ENCODE measurements at regions not wholly inside any gene's neighbourhood (a gene's known extent, or its start where the extent isn't known, plus 50 kb on each side); places are given as distances from the start of the nearest gene placed in this dataset.
"Not testable (repeated sequence)": the region's sequence is repeated elsewhere in the genome, so short reads cannot be mapped to it uniquely, and the experiment has no call there.

DNA sequence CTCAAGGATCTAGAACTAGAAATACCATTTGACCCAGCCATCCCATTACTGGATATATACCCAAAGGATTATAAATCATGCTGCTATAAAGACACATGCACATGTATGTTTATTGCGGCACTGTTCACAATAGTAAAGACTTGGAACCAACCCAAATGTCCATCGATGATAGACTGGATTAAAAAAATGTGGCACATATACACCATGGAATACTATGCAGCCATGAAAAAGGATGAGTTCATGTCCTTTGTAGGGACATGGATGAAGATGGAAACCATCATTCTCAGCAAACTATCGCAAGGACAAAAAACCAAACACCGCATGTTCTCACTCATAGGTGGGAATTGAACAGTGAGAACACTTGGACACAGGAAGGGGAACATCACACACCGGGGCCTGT is 80.7 kb upstream of the FOXN2 start:
- H3K36me3 ChIP-seq (ENCODE audit: control insufficient read depth, insufficient read depth, low read length); H3K9ac ChIP-seq (ENCODE audit: low read length); H3K27me3 ChIP-seq (ENCODE audit: control insufficient read depth, insufficient read depth, low read length); H3K4me3 ChIP-seq (ENCODE audit: low read length); H3K9me3 ChIP-seq (ENCODE audit: control insufficient read depth, low read length); H3K4me1 ChIP-seq (ENCODE audit: control insufficient read depth, insufficient read depth, low read length): not testable (repeated sequence)

DNA sequence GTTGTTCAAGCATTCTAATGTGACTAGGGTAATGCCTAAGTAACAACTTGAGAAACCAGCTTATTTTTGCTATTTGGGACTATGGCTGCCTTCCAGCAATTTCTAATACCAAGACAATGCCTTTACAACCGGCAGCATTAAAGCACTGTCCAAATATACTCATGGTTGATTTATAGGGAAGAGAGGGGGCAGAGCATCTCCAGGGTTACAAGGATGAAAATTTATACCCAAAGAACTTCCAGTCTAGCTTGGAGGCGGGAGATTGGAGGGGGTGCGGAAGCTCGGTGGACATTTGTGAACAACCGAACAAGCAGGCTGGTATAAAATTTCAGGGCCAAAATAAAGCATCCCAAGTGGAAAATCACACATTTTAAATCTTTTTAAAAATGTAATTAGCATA is 79.4 kb upstream of the FOXN2 start:
- H3K27me3 ChIP-seq (ENCODE audit: control insufficient read depth, insufficient read depth, low read length) = no peaks in the 10 kb centered on the region
- H3K36me3 ChIP-seq (ENCODE audit: control insufficient read depth, insufficient read depth, low read length) = no peaks in the 10 kb centered on the region

DNA sequence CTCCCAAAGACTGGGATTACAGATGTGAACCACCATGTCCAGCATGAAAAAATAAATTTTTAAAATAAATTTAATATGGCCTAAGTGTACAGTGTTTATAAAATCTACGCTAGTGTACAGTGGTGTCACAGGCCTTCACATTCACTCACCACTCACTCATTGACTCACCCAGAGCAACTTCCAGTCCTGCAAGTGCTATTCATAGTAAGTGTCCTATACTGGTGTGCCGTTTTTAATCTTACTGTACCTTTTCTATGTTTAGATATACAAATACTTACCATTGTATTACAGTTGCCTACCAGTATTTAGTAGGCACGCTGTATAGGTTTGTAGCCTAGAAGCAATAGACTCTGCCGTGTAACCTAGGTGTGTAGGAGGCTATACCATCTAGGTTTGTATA is 76.1 kb upstream of the FOXN2 start:
- Histone ChIP-seq H3K36me3 (ENCODE audit: control insufficient read depth, insufficient read depth, low read length) (no peaks in the 10 kb centered on the region), H3K9me3 (ENCODE audit: control insufficient read depth, low read length) (no peaks in the 10 kb centered on the region), H3K9ac (ENCODE audit: low read length) (no peak overlapping the region), H3K4me1 (ENCODE audit: control insufficient read depth, insufficient read depth, low read length) (no peaks in the 10 kb centered on the region), H3K4me3 (ENCODE audit: low read length) (no peak overlapping the region), H3K27me3 (ENCODE audit: control insufficient read depth, insufficient read depth, low read length) (no peaks in the 10 kb centered on the region)

More for the DNA sequence above, 79.4 kb upstream of the FOXN2 start:
- Histone ChIP-seq H3K4me1 (ENCODE audit: control insufficient read depth, insufficient read depth, low read length) (no peaks in the 10 kb centered on the region), H3K4me3 (ENCODE audit: low read length) (no peak overlapping the region), H3K9me3 (ENCODE audit: control insufficient read depth, low read length) (no peaks in the 10 kb centered on the region), H3K9ac (ENCODE audit: low read length) (no peak overlapping the region)

DNA sequence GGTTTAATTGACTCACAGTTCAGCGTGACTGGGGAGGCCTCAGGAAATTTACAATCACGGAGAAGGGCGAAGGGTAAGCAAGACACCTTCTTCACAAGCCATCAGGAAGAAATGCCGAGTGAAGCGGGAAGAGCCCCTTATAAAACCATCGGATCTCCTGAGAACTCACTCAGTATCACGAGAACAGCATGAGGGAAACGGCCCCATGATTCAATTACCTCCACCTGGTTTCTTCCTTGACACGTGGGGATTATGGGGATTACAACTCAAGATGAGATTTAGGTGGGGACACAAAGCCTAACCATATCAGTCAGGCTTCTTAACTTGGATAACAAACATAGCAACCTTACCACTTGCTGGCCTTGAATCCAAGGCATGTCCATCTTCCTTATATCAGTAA is 73.6 kb upstream of the FOXN2 start:
- Histone ChIP-seq H3K9ac (ENCODE audit: low read length) (no peak overlapping the region), H3K27me3 (ENCODE audit: control insufficient read depth, insufficient read depth, low read length) (no peaks in the 10 kb centered on the region), H3K4me3 (ENCODE audit: low read length) (no peak overlapping the region), H3K36me3 (ENCODE audit: control insufficient read depth, insufficient read depth, low read length) (no peaks in the 10 kb centered on the region), H3K9me3 (ENCODE audit: control insufficient read depth, low read length) (no peaks in the 10 kb centered on the region), H3K4me1 (ENCODE audit: control insufficient read depth, insufficient read depth, low read length) (no peaks in the 10 kb centered on the region)

DNA sequence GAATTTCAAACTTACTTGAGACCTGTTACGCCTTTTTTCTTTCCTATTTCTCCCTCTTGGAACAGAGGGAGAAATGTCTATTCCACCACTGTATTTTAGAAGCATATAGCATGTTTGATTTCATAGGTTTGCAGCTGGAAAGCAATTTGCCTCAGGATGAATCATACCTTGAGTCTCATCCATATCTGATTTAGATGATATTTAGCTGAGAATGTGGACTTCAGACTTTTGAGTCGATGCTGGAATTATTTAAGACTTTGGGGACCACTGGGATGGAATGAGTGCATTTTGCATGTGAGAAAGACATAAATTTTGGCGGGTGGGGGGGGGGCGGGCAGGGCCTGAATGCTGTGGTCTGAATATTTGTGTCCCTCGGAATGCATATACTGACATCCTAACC is 67.3 kb upstream of the FOXN2 start:
- Histone ChIP-seq H3K4me1 (ENCODE audit: control insufficient read depth, insufficient read depth, low read length) (peaks cover 7% of the 10 kb centered on the region), H3K36me3 (ENCODE audit: control insufficient read depth, insufficient read depth, low read length) (no peaks in the 10 kb centered on the region), H3K27me3 (ENCODE audit: control insufficient read depth, insufficient read depth, low read length) (no peaks in the 10 kb centered on the region), H3K9me3 (ENCODE audit: control insufficient read depth, low read length) (no peaks in the 10 kb centered on the region), H3K9ac (ENCODE audit: low read length) (no peak overlapping the region), H3K4me3 (ENCODE audit: low read length) (no peak overlapping the region)

DNA sequence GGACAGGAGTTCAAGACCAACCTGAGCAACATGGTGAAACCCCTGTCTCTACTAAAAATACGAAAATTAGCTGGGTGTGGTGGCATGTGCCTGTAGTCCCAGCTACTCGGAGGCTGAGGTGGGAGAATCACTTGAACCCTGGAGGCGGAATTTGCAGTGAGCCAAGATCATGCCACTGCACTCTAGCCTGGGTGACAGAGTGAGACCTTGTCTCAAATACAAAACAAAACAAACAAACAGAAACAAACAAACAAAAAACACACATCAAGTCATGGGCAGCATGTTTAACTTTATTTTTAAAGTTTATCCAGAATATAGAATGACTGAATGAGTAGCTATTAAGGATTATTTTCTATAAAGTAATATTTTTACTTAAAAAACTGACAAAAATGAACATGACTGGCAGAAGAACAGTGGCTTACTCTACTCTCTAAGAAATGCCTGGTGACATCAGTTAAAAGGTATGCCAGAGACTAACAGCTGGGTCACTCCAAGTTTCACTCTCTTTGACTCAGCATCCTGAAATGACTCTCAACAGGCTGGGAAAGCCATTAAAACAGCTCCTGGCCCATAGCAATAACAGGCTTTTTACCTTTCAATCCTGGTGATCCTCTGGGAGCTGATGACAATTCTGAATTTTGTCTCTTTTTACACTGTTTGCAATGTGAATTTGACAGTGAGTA is 66.1 kb upstream of the FOXN2 start:
- H3K27me3 ChIP-seq (ENCODE audit: control insufficient read depth, insufficient read depth, low read length) = no peaks in the 10 kb centered on the region
- H3K9me3 ChIP-seq (ENCODE audit: control insufficient read depth, low read length) = no peaks in the 10 kb centered on the region
- H3K36me3 ChIP-seq (ENCODE audit: control insufficient read depth, insufficient read depth, low read length) = no peaks in the 10 kb centered on the region
- no peak overlapping the region for H3K4me3 ChIP-seq (ENCODE audit: low read length)
- H3K4me1 ChIP-seq (ENCODE audit: control insufficient read depth, insufficient read depth, low read length) = peaks cover 7% of the 10 kb centered on the region
- H3K9ac ChIP-seq (ENCODE audit: low read length) = no peak overlapping the region

DNA sequence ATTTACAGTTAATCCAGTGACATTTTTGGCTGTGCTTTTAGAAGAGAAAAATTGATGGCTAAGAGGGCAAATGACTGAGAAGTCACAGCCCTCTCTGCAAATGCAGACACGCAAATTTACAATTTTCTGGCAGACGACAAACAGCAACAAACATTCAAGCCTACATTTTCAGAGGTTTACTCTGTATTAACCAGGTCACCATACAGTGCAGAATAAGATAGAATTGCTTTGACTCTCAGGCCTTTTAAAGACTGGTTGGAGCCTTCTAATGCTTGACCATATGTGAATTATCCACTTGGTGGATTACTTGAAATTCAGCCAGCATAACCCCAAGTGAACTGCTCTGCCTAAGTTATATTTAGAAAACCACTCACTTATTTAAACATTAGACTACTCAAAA is 65.5 kb upstream of the FOXN2 start:
- no peaks in the 10 kb centered on the region for H3K9me3 ChIP-seq (ENCODE audit: control insufficient read depth, low read length)
- no peaks in the 10 kb centered on the region for H3K27me3 ChIP-seq (ENCODE audit: control insufficient read depth, insufficient read depth, low read length)
- no peak overlapping the region for H3K4me3 ChIP-seq (ENCODE audit: low read length)
- H3K9ac ChIP-seq (ENCODE audit: low read length) = no peak overlapping the region
- H3K4me1 ChIP-seq (ENCODE audit: control insufficient read depth, insufficient read depth, low read length) = peaks cover 7% of the 10 kb centered on the region
- no peaks in the 10 kb centered on the region for H3K36me3 ChIP-seq (ENCODE audit: control insufficient read depth, insufficient read depth, low read length)

DNA sequence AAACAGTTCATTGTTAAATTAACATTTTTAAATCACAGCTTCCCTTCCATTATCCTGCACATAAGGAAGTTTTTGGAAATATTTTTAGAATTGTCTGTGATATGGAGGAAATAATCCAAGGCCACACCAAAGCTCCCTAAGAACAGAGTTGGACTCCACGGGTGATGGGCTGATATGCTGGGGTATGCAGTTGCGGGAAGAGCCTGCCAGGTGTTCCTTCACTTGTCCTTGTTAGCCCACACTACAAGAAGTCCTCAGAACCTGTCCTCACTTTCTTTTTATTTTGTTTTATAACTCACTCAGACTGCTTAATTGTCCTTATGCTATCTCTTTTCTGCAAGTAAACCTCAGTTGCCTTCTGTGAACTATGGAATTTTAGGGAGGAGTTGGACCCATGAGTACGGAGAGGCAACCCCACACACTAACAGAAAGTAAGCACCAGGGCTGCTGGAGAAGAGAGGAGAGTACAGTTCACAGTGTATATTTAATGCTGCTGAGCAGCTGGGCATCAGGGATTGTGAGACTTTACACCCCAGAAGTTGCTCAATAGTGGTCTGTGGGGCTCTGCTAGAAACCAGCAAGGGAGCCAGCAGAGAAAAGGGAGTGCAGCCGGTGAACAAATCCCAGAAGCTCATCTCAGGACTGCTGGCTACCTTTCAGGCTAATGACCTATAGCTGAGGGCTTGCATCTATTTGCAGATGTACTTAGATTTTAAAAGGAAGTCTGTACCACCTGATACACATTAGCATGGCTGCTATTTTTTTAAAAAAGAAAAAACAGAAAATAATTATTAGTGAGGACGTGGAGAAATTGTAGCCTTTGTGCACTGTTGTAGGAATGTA is 64.6 kb upstream of the FOXN2 start:
- H3K4me3 ChIP-seq (ENCODE audit: low read length) = no peak overlapping the region
- peaks cover 7% of the 10 kb centered on the region for H3K4me1 ChIP-seq (ENCODE audit: control insufficient read depth, insufficient read depth, low read length)
- H3K9ac ChIP-seq (ENCODE audit: low read length) = no peak overlapping the region
- H3K36me3 ChIP-seq (ENCODE audit: control insufficient read depth, insufficient read depth, low read length) = no peaks in the 10 kb centered on the region
- H3K27me3 ChIP-seq (ENCODE audit: control insufficient read depth, insufficient read depth, low read length) = no peaks in the 10 kb centered on the region
- H3K9me3 ChIP-seq (ENCODE audit: control insufficient read depth, low read length) = no peaks in the 10 kb centered on the region

DNA sequence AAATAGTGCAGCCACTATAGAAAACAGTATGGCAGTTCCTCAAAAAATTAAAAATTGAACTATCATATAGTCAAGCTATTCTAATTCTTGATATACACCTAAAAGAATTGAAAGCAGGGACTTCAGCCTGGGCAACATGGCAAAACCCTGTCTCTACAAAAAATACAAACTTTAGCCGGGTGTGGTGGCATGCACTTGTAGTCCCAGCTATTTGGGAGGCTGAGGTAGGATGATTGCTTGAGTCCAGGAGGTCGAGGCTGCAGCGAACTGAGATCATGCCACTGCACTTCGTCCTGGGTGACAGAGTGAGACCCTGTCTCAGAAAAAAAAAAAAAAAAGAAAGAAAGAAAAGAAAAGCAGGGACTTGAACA is 64.0 kb upstream of the FOXN2 start:
- Histone ChIP-seq H3K4me1 (ENCODE audit: control insufficient read depth, insufficient read depth, low read length) (peaks cover 7% of the 10 kb centered on the region), H3K36me3 (ENCODE audit: control insufficient read depth, insufficient read depth, low read length) (no peaks in the 10 kb centered on the region), H3K9ac (ENCODE audit: low read length) (no peak overlapping the region), H3K9me3 (ENCODE audit: control insufficient read depth, low read length) (no peaks in the 10 kb centered on the region), H3K27me3 (ENCODE audit: control insufficient read depth, insufficient read depth, low read length) (no peaks in the 10 kb centered on the region), H3K4me3 (ENCODE audit: low read length) (no peak overlapping the region)

DNA sequence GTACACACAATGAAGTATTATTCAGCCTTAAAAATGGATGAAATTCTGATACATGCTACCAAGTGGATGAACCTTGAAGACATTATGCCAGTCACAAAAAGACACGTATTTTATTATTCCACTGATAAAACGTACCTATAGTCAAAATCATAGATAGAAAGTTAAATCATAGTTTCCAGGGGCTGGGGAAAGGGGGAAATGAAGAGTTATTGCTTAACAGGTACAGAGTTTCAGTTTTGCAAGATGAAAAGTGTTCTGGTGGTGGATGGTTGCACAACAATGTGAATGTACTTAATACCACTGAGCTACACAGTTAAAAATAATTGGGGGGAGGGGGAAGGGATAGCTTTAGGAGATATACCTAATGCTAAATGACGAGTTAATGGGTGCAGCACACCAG is 63.5 kb upstream of the FOXN2 start:
- H3K9ac ChIP-seq (ENCODE audit: low read length) = no peak overlapping the region
- no peaks in the 10 kb centered on the region for H3K36me3 ChIP-seq (ENCODE audit: control insufficient read depth, insufficient read depth, low read length)
- H3K4me1 ChIP-seq (ENCODE audit: control insufficient read depth, insufficient read depth, low read length) = peaks cover 7% of the 10 kb centered on the region
- no peaks in the 10 kb centered on the region for H3K27me3 ChIP-seq (ENCODE audit: control insufficient read depth, insufficient read depth, low read length)
- H3K9me3 ChIP-seq (ENCODE audit: control insufficient read depth, low read length) = no peaks in the 10 kb centered on the region
- H3K4me3 ChIP-seq (ENCODE audit: low read length) = no peak overlapping the region

DNA sequence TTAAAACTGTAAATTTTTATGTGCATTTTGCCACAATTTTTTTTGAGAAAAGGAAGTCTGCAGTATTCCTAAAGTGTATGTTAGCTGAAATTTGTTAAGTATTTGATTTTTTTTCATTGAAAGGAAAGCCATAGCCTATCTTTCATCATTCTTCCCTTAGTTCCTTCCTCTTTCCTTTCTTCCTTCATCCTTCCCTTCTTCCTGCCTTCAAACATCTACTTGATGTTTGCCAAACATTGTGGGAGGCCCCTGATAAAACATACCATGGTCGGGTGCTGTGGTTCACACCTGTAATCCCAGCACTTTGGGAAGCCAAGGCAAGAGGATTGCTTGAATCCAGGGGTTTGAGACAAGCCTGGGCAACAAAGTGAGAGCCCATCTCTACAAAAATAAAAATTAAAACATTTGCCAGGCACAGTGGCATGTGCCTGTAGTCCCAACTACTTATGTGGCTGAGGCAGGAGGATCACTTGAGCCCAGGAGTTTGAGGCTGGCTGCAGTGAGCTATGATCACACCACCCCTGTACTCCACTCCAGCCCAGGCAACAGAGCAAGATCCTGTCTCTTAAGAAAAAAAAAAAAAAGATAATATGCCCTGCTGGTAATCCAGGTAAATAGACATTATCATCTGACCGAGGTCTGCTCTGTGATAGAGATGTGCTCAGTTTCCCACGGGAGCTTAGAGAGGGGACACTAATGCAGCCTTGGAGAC is 62.9 kb upstream of the FOXN2 start:
- H3K4me3 ChIP-seq (ENCODE audit: low read length) = no peak overlapping the region
- H3K4me1 ChIP-seq (ENCODE audit: control insufficient read depth, insufficient read depth, low read length) = peaks cover 7% of the 10 kb centered on the region
- no peak overlapping the region for H3K9ac ChIP-seq (ENCODE audit: low read length)
- H3K27me3 ChIP-seq (ENCODE audit: control insufficient read depth, insufficient read depth, low read length) = no peaks in the 10 kb centered on the region
- no peaks in the 10 kb centered on the region for H3K9me3 ChIP-seq (ENCODE audit: control insufficient read depth, low read length)
- no peaks in the 10 kb centered on the region for H3K36me3 ChIP-seq (ENCODE audit: control insufficient read depth, insufficient read depth, low read length)

DNA sequence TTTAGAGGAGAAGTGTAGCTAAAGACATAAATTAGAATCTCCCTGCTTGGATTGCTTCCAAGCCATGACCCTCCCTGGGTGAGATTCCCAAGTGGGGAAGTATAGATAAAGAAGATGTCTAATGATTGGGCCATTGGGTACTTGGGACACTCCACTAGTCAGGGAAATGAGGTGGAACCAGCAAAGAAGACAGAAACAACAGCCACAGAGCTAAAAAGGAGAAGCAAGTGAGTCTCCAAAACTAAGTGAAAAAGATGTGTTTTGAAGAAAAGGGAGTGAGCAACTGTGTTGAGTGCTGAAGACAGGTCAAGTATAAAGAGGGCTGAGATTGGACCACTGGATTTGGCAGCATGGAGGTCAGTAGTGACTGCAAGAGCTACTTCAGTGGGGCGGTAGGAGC is 61.2 kb upstream of the FOXN2 start:
- Histone ChIP-seq H3K9ac (ENCODE audit: low read length) (no peak overlapping the region), H3K9me3 (ENCODE audit: control insufficient read depth, low read length) (no peaks in the 10 kb centered on the region), H3K36me3 (ENCODE audit: control insufficient read depth, insufficient read depth, low read length) (no peaks in the 10 kb centered on the region), H3K27me3 (ENCODE audit: control insufficient read depth, insufficient read depth, low read length) (no peaks in the 10 kb centered on the region), H3K4me3 (ENCODE audit: low read length) (no peak overlapping the region), H3K4me1 (ENCODE audit: control insufficient read depth, insufficient read depth, low read length) (peaks cover 7% of the 10 kb centered on the region)
